Neural cell (in vitro differentiated cells): ENCODE measurements at regions not wholly inside any gene's neighbourhood (a gene's known extent, or its start where the extent isn't known, plus 50 kb on each side); places are given as distances from the start of the nearest gene placed in this dataset.
"Not testable (repeated sequence)": the region's sequence is repeated elsewhere in the genome, so short reads cannot be mapped to it uniquely, and the experiment has no call there.

ENCODE experiments used
- CTCF ChIP-seq: fragments of 450-650 bp; IDR thresholded peaks from 2 replicates; pipeline ENCODE4 v1.5.1; 2014; ENCODE audit warnings: antibody characterized with exemption, mild to moderate bottlenecking, moderate library complexity; ENCODE audit not compliant: poor library complexity, severe bottlenecking
- REST ChIP-seq: IDR thresholded peaks from 2 replicates; pipeline ENCODE4 v1.6.1; 2012; ENCODE audit warnings: borderline replicate concordance

- not testable (repeated sequence) for TF ChIP-seq REST, CTCF
These were observed 84.4 kb upstream of the SLC24A2 start for GRCh38 chr9:19873188-19873587.
